ENCODE measurements at regions not wholly inside any gene's neighbourhood (a gene's known extent, or its start where the extent isn't known, plus 50 kb on each side); places are given as distances from the start of the nearest gene placed in this dataset.

DNA sequence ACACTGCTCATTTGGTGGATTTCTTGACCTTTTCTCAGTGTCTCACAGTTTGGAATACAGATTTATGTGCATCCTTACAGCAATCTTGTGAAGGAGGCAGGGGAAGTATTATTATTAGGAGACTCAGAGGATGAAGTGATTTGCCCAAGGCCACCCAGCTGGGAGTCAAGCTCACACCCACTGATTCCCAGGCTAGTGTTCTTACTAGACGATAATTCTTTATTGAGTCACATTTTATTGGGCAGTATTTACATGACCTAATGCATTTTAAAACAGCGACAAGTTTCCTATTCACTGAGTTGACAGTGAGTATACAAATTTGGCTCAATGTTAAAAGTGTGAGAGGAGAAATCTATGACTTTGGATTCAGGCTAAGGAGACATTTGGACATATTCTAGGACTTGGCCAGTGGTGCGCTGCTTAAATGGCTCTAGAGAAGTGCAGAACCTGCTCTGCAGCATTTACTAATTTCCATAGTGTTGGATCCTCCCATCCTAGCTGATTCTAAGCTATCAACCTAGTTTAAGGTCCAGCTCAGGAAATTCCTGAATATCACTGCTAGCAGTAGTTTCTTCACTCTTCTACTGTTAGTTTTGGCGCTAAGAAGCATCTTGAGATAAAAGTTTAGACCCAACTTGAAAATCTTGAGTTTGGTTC lies 199.3 kb downstream of the MTX2 start:
- no peak for DNase-seq (ENCODE audit: low read depth)

GRCh38 chr2:176470713-176471112 lies 201.5 kb downstream of the MTX2 start:
- no peak for DNase-seq (ENCODE audit: low read depth)

DNA sequence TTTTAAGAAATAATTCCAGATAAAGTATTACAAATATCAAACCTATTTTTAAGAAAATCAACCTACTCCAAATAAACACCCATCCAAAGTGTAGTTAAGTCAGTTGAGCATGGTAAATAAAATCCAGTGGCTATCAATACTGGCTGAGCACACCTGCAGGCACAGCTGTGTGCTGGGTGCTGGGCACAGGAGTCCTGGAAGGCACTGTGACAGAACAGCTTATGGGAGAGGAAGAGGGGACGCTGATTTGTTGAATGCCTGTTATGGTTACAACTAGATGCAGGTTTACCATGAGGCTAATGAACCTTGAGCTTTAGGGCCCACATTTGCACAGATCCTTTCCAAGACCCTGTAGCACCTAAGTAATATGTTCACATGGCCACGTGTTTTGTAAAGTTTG lies 202.7 kb downstream of the MTX2 start:
- no peak for DNase-seq (ENCODE audit: low read depth)

DNA sequence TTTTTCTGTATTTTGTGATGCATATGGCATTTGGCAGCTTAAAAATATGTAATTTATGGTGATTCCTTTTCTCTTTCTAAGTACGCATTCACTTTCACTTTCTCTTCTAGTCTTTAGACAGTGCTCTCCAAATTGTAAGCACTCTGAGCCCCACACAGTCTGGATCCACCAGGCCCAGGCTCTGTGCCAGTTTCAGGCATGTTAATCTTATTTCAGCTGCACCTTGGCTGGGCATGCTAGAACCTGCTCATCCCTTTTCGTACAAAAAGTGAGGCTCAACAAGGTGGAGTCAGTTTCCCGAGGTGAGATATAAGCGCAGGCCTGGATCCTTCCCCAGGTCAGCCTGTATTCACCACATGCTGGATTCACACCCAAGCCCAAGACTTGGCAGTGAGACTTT lies 203.9 kb downstream of the MTX2 start:
- DNase-seq (ENCODE audit: low read depth): no peak

DNA sequence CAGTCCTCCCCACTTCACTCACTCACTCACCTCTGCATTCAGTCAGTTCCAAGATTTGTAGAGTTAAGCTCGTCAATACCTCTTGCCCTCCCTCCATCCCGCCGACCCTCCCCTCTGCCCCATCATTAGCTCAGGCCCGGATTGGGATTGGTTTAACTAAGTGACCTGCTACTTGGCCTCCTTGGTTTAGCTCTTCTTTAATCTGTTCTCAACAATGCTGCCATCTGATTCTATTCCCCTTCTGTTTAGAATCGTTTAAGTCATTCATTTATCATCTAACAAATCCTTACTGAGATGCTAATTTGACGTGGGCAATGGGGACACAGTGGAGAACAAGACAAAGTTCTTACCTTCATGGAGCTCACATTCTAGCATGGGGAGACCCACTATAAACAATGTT lies 204.6 kb downstream of the MTX2 start:
- no peak for DNase-seq (ENCODE audit: low read depth)

- no peak for DNase-seq (ENCODE audit: low read depth)
Measured at GRCh38 chr2:176477336-176477735, 208.1 kb downstream of the MTX2 start.

DNA sequence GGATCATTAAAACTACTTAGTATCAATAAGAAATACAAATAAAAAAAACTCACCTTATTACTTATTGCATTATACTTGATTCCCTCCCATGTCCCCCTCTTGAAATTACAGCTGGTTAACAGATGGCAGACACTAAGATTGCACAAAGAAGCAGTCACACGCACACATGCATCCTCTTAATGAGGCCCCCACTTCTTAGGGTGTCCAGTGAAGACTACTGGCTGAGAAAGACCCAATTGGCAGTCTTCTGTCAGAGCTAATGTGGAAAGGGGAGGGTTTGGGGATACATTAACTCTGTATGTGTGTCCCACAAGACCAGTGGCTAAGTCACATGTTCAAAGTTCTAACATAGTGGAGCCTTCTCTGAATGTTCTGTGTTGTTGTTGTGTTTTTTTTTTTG lies 210.7 kb downstream of the MTX2 start:
- DNase-seq (ENCODE audit: low read depth): no peak

- no peak for DNase-seq (ENCODE audit: low read depth)
Measured at GRCh38 chr2:176482107-176482506, 212.9 kb downstream of the MTX2 start.

GRCh38 chr2:176483476-176483875 lies 214.2 kb downstream of the MTX2 start:
- no peak for DNase-seq (ENCODE audit: low read depth)

GRCh38 chr2:176483901-176484568 lies 214.8 kb downstream of the MTX2 start:
- no peak for DNase-seq (ENCODE audit: low read depth)

DNA sequence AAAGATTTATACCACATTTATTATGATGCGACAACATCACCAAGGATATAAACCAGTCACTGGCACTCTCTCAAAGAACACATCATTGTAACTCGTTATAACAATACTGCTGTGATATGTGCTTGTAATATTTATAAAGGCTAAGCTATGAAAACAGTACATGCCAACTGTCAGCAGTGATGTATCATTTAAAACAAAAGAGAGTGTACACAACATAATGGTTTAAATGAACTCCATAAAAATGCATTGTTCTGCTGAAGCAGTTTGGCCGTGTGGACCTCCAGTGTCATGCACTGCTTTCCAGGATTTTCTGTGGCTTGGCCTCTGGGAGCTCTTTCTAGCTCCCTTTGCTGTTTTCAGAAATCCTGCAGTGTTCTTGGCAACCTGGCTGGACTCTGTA lies 215.6 kb downstream of the MTX2 start:
- peak; percentile 61 for DNase-seq (ENCODE audit: low read depth)

DNA sequence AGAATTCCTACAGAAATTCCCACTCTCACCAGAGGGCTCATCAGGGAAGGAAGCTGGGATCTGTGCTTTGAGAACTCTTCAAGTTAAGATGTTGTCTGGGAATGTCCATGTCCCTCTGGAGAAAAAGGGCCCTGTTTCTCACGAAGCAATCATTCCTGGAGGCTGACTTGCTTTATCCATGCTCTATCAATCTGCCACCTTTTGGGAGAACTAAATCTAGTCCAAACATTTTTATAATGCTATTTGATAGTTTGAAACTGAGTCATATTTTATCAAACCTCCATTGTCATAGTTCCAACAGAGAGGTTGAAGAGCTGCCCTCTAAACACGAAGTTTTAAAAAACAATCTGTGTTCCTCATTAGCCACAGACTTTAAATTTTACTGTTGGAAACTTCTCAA lies 219.2 kb downstream of the MTX2 start:
- DNase-seq (ENCODE audit: low read depth): peak; percentile 82

GRCh38 chr2:176490061-176490861 lies 221.0 kb downstream of the MTX2 start:
- DNase-seq (ENCODE audit: low read depth): no peak

DNA sequence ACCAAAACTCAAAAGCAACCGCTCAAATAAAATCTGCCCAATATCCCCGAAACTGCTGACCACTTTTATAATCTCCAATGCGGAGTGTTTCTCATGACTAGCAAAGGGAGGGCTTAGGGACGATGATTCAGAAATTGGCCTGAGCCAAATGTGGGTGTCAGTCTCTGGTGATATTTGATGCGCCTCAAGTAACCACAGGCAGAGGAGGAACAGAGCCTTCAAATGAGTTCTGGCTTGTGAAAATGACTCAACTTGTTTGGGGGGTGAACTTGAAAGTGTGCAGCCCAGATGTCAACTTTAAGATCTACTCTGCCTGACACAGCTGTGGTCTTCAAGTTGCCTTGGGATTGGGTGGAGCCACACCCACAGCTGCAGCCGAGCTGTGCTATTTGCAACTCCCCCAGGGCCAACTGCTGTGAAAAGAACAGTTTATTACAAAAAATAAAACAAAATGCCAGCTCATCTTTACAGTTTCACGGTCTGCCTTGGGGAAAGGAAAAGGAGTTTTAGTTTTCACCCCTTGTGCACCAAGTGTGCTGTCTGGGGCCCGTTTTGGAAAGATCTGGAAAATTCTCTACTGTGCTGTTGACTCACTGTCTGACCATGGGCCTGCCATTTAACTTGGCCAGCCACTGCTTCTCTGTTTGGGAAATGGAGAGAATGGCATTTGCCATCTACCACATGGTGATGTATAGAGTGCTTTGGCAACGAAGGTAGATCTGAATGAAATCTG lies 222.1 kb downstream of the MTX2 start:
- peak; percentile 100 for DNase-seq (ENCODE audit: low read depth)

DNA sequence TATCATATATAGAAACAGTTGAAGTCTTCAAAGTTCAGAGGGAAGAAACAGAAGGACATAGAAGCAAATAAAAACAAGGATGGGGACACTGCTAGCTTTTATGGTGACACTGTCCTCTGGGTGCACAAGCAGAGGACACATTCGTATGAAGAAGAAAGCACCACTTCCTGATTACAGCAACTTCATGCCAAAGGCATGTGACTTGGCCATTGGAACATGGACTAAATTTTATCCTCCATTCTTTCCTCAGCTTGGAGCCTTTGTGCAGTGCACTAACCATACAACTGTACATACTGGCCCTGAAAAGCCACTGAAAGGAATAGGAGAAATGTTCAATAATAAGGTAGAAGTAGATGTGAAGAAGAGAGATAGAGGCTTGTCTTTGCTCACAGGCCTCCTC lies 223.3 kb downstream of the MTX2 start:
- no peak for DNase-seq (ENCODE audit: low read depth)

DNA sequence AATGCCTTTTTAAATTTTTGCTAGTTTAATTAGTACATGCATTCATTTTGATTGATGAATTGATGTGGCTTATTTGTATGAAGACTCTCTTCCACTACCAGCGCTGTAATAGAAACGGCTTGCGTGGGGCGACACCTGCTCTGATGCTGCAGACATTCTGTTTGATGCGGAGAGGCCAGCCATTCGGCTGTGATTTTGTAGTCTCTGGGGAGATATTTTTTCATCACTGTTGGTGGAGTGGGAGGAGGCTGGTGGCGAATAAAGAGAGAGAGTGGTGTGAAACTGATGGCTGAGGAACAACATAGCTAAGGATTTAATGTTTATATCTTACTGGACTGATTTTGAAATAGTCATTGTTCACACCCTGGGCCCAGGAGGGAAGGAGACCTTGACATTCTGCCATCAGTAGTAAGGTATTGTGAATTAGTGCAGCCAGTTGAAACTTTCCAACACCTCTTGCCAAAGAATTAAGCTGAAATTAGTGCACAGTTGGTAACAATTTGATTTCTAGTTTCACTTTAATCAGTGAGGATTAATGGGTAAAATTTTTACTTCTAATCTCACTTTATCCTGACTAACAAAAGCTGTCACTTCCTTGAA lies 224.1 kb downstream of the MTX2 start:
- DNase-seq (ENCODE audit: low read depth): no peak

DNA sequence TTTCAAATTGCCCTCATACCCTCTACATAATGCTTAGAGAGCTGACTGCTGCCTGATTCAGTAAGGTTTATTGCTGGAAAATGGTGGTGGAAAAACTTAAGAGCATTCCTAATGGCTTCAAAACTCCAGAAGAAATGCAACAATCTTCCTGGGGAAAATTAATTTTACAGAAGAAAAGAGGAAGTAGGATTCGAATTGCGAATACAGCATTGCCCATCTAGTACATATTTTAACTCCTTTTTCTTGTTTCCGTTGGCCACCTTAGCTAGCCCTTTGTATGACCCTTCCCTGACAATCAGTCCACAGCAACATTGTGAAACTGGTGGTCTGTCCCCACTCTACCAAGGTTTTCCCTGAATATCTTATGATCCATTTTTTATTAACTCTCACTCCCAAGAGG lies 224.7 kb downstream of the MTX2 start:
- no peak for DNase-seq (ENCODE audit: low read depth)

- no peak for DNase-seq (ENCODE audit: low read depth)
Measured at GRCh38 chr2:176494949-176495353, 225.7 kb downstream of the MTX2 start.

GRCh38 chr2:176495826-176496225 lies 226.6 kb downstream of the MTX2 start:
- no peak for DNase-seq (ENCODE audit: low read depth)

GRCh38 chr2:176496761-176497160 lies 227.5 kb downstream of the MTX2 start:
- DNase-seq (ENCODE audit: low read depth): no peak

- peak; percentile 77 for DNase-seq (ENCODE audit: low read depth)
Measured at GRCh38 chr2:176500901-176501300, 231.7 kb downstream of the MTX2 start.

DNA sequence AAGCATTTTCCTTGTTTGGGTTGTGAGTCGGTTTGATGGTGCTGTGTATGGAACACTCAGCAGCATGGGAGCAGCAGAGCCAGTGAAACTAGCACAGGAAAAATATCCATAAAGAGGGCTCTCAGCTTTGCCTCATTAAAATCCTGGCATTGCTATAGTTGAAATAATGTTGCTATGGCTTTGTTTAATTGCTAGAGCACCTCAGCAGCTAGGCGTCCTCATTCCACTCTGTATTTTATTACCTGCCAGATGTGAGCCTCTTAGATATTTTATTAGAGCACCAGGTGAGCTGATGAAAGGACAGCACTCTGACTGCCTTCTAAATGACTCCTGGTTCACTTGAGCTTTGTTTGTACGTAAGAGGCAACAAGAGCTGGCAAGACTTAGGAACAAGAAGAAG lies 232.4 kb downstream of the MTX2 start:
- no peak for DNase-seq (ENCODE audit: low read depth)
